ENCODE measurements at regions not wholly inside any gene's neighbourhood (a gene's known extent, or its start where the extent isn't known, plus 50 kb on each side); places are given as distances from the start of the nearest gene placed in this dataset.

GRCh38 chr6:169972101-169972651 lies 220.8 kb downstream of the ERMARD start:
- ChIA-PET POLR2A (no interaction called here), CTCF (no interaction called here)
- Histone ChIP-seq H3K4me1 (ENCODE audit: control insufficient read depth in 1 of 2, insufficient read depth in 2 of 2, low read depth in 1 of 2, low read length in 1 of 2) (peaks cover 0 to 8% of the 10 kb centered on the region in 2 experiments; a peak in 1 of 4 replicates), H3F3A (replicated peaks; ENCODE audit: insufficient read depth) (no peaks in the 10 kb centered on the region), H3K36me3 (replicated peaks in 1 of 2; ENCODE audit: control insufficient read depth in 1 of 2, insufficient read depth in 2 of 2, low read length in 1 of 2) (no peaks in the 10 kb centered on the region), H3K27me3 (ENCODE audit: insufficient read depth) (no peaks in the 10 kb centered on the region), H3K9me2 (no peaks in the 10 kb centered on the region), H3K4me3 (ENCODE audit: low read depth in 2 of 2, low read length in 1 of 2) (no peak overlapping the region), H3K27ac (ENCODE audit: low read depth in 2 of 2, low read length in 1 of 2) (no peak overlapping the region), H3K9ac (no peak overlapping the region), H2AFZ (ENCODE audit: low read depth) (no peak overlapping the region), H3K9me3 (no peaks in the 10 kb centered on the region), H4K20me1 (ENCODE audit: insufficient read depth) (no peaks in the 10 kb centered on the region), H3K4me2 (no peak overlapping the region), H3K79me2 (ENCODE audit: insufficient read depth) (no peaks in the 10 kb centered on the region)
- DNase-seq = no peak
- 56% methylated on average over 11 of the region's 15 CpGs for WGBS (ENCODE audit: low lambda C conversion rate)
- no peak for TF ChIP-seq JUND (IDR thresholded peaks at IDR 0.05)
- TF ChIP-seq SMC3 (IDR thresholded peaks at IDR 0.05; ENCODE audit: low read depth, low read length) = no peak
- no peak for TF ChIP-seq PBX3 (IDR thresholded peaks at IDR 0.05)
- no peak for TF ChIP-seq SIN3A (IDR thresholded peaks at IDR 0.05; ENCODE audit: borderline replicate concordance, low read depth, low read length)
- TF ChIP-seq TEAD4 (IDR thresholded peaks at IDR 0.05; ENCODE audit: borderline replicate concordance, insufficient read depth) = no peak
- no peak for TF ChIP-seq FOXM1 (IDR thresholded peaks at IDR 0.05; ENCODE audit: low read depth)
- TF ChIP-seq POLR2AphosphoS5 (IDR thresholded peaks at IDR 0.05; ENCODE audit: low read depth, low read length) = no peak
- TF ChIP-seq CHD2 (IDR thresholded peaks at IDR 0.05; ENCODE audit: low read length, partially characterized antibody) = no peak
- no peak for TF ChIP-seq ZBTB33 (IDR thresholded peaks at IDR 0.05; ENCODE audit: borderline replicate concordance, low read depth)
- TF ChIP-seq EZH2phosphoT487 (IDR thresholded peaks at IDR 0.05; ENCODE audit: borderline replicate concordance, low read depth) = no peak
- TF ChIP-seq FOSL2 (IDR thresholded peaks at IDR 0.05; ENCODE audit: borderline replicate concordance, low read depth) = no peak
- TF ChIP-seq USF2 (IDR thresholded peaks at IDR 0.05; ENCODE audit: borderline replicate concordance, low read depth, low read length) = no peak
- no peak for TF ChIP-seq MXI1 (IDR thresholded peaks at IDR 0.05; ENCODE audit: low read depth, low read length)
- no peak for TF ChIP-seq GABPA (IDR thresholded peaks at IDR 0.05; ENCODE audit: low read depth)
- TF ChIP-seq EP300 (IDR thresholded peaks at IDR 0.05; ENCODE audit: borderline replicate concordance in 1 of 2, low read depth in 1 of 2, low read length in 1 of 2) = no peak
- TF ChIP-seq RFX5 (IDR thresholded peaks at IDR 0.05; ENCODE audit: low read length) = no peak
- TF ChIP-seq MEF2A (IDR thresholded peaks at IDR 0.05; ENCODE audit: borderline replicate concordance, low read depth) = no peak

Data from SK-N-SH (cell line).